ENCODE measurements at regions not wholly inside any gene's neighbourhood (a gene's known extent, or its start where the extent isn't known, plus 50 kb on each side); places are given as distances from the start of the nearest gene placed in this dataset.
"Not testable (repeated sequence)": the region's sequence is repeated elsewhere in the genome, so short reads cannot be mapped to it uniquely, and the experiment has no call there.

DNA sequence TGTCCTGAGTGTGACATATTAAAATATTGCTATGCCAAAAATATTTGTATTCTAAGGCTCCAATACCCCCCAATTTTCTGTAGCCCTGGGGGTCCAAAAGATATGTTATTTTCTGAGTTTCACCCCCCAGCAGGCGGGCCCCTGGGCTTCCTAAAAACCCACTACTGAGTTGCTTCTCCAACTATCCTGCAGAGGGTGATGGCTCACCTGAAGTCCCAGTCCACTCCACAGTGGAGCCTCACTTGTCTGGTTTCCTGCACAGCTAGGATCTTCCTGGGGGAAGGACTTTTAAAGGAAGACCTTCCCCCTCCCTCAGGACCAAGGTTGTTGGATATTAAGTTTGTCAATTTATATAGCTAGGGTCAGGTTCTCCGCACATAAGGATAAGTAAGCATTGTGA is 1181.4 kb downstream of the ROBO2 start:
- CTCF ChIA-PET: no interaction called here
- POLR2A ChIA-PET: no interaction called here

GRCh38 chr3:78221796-78222195 is 1181.9 kb downstream of the ROBO2 start:
- ChIA-PET CTCF (no interaction called here), POLR2A (no interaction called here)

- ChIA-PET CTCF (no interaction called here), POLR2A (no interaction called here)
Measured at GRCh38 chr3:78235841-78236240, 1195.9 kb downstream of the ROBO2 start.

DNA sequence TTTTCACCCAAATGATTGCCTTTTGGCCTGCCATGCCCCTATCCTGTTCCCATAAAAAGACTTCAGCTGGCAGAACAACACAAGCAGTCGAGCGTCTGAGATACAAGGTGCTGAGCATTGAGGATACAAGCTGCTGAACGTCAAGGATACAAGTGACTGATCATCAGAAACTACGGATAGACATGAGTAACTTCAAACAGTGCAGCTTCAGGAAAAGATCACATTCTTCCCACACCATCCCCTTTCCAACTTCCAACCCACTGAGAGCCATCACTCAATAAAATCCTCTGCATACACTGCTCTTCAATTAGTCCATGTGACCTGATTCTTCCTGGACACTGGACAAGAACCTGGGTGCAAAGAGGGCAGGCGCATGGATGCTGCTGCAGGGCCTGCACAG is 1198.9 kb downstream of the ROBO2 start:
- CTCF ChIA-PET: no interaction called here

GRCh38 chr3:78242724-78243123 is 1202.8 kb downstream of the ROBO2 start:
- ChIA-PET POLR2A (no interaction called here), CTCF (no interaction called here)

More for the DNA sequence above, 1198.9 kb downstream of the ROBO2 start:
- POLR2A ChIA-PET: no interaction called here

- CTCF ChIA-PET: no interaction called here
- POLR2A ChIA-PET: no interaction called here
Measured at GRCh38 chr3:78244136-78244535, 1204.2 kb downstream of the ROBO2 start.

DNA sequence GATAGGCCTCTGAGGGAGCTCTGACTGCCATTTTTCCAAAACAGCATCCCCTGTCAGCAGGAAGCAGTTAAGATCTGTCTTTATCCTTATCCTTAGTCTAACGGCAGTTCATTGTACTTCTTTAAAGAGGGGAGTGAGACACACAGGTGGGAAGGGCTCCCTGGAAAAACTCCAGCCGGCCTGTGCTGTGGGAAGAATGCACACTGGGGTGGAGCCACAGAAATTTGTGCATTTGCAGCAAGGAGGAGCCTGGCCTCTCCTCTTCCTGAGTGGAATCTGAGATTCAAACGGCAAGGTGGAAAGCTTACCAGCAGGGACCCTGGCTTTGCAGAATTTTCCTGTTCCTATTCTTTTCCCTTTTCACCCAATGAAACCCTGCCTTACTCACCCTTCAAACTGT is 1209.4 kb downstream of the ROBO2 start:
- ChIA-PET CTCF (no interaction called here), POLR2A (no interaction called here)

- POLR2A ChIA-PET: no interaction called here
Measured at GRCh38 chr3:78253860-78254259, 1214.0 kb downstream of the ROBO2 start.

DNA sequence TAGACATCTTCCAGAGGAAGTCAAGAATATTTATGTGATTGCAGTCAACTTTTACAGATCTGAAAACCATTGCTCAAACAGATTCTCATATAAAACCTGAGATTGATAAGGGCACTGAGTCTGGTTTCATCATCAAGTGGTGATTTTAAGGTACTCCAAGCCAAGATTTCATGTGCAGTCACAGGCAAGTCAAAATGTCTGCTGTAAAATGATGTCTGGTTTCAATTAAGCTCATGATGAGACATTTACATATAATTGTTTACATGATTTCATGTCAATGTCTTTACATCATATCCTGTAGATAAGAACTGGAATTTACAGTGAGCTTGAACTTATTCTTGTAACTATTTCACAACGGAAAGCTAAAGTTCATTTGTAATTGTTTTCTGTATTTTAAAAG is 1215.5 kb downstream of the ROBO2 start:
- ChIA-PET CTCF (no interaction called here), POLR2A (no interaction called here)

More at GRCh38 chr3:78253860-78254259, 1214.0 kb downstream of the ROBO2 start:
- CTCF ChIA-PET: no interaction called here

DNA sequence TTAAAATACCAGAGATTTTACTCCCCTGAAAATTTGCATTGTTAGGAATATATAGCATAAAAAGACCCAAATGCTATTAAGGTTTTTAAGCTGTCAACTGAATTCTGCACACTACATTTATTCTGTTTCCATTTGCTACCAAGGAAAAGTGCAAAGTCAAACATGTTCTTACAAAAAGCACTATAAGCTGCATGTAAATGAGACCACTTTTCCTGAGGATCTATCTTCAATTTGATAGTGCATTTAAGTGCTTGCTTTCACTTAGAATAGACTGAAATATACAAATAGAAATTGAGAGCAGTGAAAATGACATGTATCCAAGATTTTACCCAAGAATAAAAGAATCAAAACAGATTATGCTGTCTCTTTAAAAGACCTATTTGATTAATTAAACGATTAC is 1216.2 kb downstream of the ROBO2 start:
- CTCF ChIA-PET: no interaction called here
- POLR2A ChIA-PET: no interaction called here

GRCh38 chr3:78257951-78258530 is 1218.1 kb downstream of the ROBO2 start:
- CTCF ChIA-PET: no interaction called here
- POLR2A ChIA-PET: no interaction called here

GRCh38 chr3:78258798-78259197 is 1218.9 kb downstream of the ROBO2 start:
- ChIA-PET CTCF (no interaction called here), POLR2A (no interaction called here)

DNA sequence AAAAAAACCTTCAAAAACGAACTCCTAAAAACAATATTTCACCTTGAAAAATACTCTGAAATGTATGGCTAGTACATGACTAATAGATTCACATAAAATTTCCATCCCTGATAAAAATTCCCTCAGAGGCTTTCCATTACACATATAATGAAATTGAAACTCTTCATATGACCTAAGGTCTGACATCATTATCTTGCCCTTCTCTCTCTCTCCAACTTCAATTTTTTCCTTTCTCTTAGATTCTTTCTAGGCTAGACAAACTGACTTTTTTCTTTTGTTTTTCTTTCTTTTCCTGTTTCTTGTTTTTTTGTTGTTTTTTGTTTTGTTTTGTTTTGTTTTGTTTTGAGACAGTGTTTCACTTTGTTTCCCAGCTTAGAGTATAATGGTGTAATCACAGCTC is 1220.5 kb downstream of the ROBO2 start:
- ChIA-PET POLR2A (no interaction called here), CTCF (no interaction called here)

GRCh38 chr3:78266550-78266949 is 1226.7 kb downstream of the ROBO2 start:
- CTCF ChIA-PET: not testable (repeated sequence)

GRCh38 chr3:78267235-78267634 is 1227.3 kb downstream of the ROBO2 start:
- ChIA-PET CTCF (no interaction called here), POLR2A (no interaction called here)

More at GRCh38 chr3:78266550-78266949, 1226.7 kb downstream of the ROBO2 start:
- POLR2A ChIA-PET: not testable (repeated sequence)

GRCh38 chr3:78268087-78268486 is 1228.2 kb downstream of the ROBO2 start:
- POLR2A ChIA-PET: no interaction called here
- CTCF ChIA-PET: no interaction called here

- ChIA-PET POLR2A (no interaction called here), CTCF (no interaction called here)
Measured at GRCh38 chr3:78268716-78269668, 1229.1 kb downstream of the ROBO2 start.

DNA sequence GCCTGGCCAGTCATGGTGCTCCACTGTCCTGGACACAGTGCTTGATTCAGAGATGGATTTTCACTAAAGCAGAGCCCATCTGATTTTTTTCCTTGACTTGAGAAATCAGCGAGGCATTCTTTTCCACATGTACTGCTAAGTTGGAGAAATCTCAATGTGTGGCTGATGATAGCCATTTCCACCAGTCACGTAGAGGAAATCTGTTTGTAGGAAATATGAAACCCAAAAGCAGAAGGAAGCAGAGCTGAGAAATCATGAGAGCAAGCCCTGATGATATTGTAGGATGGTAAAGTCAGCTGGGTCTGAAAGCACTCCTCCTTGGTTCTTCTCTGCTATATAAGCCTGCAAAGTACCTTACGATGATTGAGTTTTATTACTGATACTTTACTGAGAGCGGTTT is 1233.4 kb downstream of the ROBO2 start:
- ChIA-PET CTCF (no interaction called here), POLR2A (no interaction called here)

DNA sequence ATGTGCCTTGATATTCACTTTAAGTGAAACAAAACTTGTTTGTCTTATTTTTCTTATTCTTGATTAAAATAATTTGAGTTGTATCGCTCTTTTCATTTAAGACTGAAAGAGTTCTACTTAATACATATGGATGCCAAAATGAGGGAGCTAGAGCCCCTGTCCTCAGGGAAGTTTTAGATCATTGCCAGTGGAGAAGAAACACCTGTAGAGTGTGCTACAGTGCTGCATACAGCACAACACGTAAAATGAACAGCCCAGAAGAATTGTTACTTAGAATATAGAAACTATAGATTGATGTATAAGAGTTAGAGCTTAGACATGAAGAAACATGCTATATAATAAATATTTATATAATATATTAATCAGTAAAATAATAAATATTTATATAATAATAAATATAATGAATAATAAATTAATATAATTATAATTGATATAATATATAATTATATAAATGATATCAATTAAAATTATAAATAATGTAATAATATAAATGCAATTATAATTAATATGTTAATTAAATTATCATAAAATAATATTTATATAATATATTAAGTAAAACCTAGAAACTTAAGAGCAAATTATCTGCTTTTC is 1234.7 kb downstream of the ROBO2 start:
- POLR2A ChIA-PET: no interaction called here
- CTCF ChIA-PET: no interaction called here

GRCh38 chr3:78275420-78275852 is 1235.5 kb downstream of the ROBO2 start:
- ChIA-PET CTCF (no interaction called here), POLR2A (no interaction called here)

DNA sequence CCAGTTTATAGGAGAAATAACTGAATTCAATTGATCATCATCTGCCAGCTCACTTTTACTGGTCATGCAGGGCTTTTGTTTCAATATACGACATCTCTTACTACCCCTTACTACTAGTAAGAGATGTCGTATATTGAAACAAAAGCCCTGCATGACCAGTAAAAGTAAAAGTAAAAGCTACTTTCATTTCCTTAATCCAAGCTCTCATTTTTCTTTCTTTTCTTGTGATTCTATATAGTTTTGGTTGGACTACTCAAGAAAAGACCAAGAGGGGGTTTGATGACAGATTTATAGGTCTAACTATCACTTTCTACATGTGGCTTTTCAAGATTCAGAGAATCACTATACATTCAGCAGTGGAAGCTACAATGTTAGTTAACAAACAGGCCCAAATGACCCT is 1237.3 kb downstream of the ROBO2 start:
- ChIA-PET POLR2A (no interaction called here), CTCF (no interaction called here)
